ENCODE measurements at regions not wholly inside any gene's neighbourhood (a gene's known extent, or its start where the extent isn't known, plus 50 kb on each side); places are given as distances from the start of the nearest gene placed in this dataset.

GRCh38 chr10:33937036-33937730 is 602.7 kb upstream of the NRP1 start:
- ChIA-PET CTCF (no interaction called here), POLR2A (no interaction called here)
- Mint-ChIP-seq H3K27ac (ENCODE audit: unreplicated experiment) (no peak overlapping the region), H3K4me3 (ENCODE audit: unreplicated experiment) (no peak overlapping the region), H3K9me3 (ENCODE audit: unreplicated experiment) (no peaks in the 10 kb centered on the region), H3K27me3 (ENCODE audit: insufficient read depth, unreplicated experiment) (no peaks in the 10 kb centered on the region), H3K36me3 (ENCODE audit: insufficient read depth, unreplicated experiment) (no peaks in the 10 kb centered on the region), H3K4me1 (ENCODE audit: low read depth, unreplicated experiment) (peaks cover 8% of the 10 kb centered on the region)
- peak; percentile 25 to 65 for DNase-seq
- Histone ChIP-seq H3K4me1 (0 out of 2 replicates have a peak, but pooled peaks cover 4% of the 10 kb centered on the region), H3K9me3 (no peaks in the 10 kb centered on the region), H3K4me3 (ENCODE audit: low read depth, low read length) (no peak overlapping the region), H3K27me3 (replicated peaks; ENCODE audit: control insufficient read depth, insufficient read depth, low read length) (no peaks in the 10 kb centered on the region), H3K36me3 (ENCODE audit: control insufficient read depth, insufficient read depth, low read length) (no peaks in the 10 kb centered on the region)
- intact Hi-C loops (cut with micrococcal nuclease; ENCODE audit: unreplicated experiment), result no loop called here
- BruUV-seq (replicated peaks), result no TSS peak
- TF ChIP-seq CTCF (IDR thresholded peaks at IDR 0.05; ENCODE audit: insufficient read depth in 1 of 2, low read depth in 1 of 2, low read length in 1 of 2, severe bottlenecking in 1 of 2, unreplicated experiment in 1 of 2), result no peak

- no peaks in the 10 kb centered on the region for H3K9me3 Mint-ChIP-seq (ENCODE audit: unreplicated experiment)
- H3K36me3 Mint-ChIP-seq (ENCODE audit: insufficient read depth, unreplicated experiment), result no peaks in the 10 kb centered on the region
- ChIA-PET CTCF (no interaction called here), POLR2A (no interaction called here)
- intact Hi-C loops (cut with micrococcal nuclease; ENCODE audit: unreplicated experiment), result no loop called here
- Histone ChIP-seq H3K36me3 (ENCODE audit: control insufficient read depth, insufficient read depth, low read length) (no peaks in the 10 kb centered on the region), H3K4me3 (ENCODE audit: low read depth, low read length) (no peak overlapping the region), H3K4me1 (0 out of 2 replicates have a peak, but pooled peaks cover 4% of the 10 kb centered on the region), H3K27me3 (replicated peaks; ENCODE audit: control insufficient read depth, insufficient read depth, low read length) (no peaks in the 10 kb centered on the region), H3K9me3 (no peaks in the 10 kb centered on the region)
- no peak for TF ChIP-seq CTCF (IDR thresholded peaks at IDR 0.05; ENCODE audit: insufficient read depth in 1 of 2, low read depth in 1 of 2, low read length in 1 of 2, severe bottlenecking in 1 of 2, unreplicated experiment in 1 of 2)
- no TSS peak for BruUV-seq (replicated peaks)
- DNase-seq, result no peak
- H3K4me3 Mint-ChIP-seq (ENCODE audit: unreplicated experiment), result no peak overlapping the region
- no peak overlapping the region for H3K27ac Mint-ChIP-seq (ENCODE audit: unreplicated experiment)
- H3K27me3 Mint-ChIP-seq (ENCODE audit: insufficient read depth, unreplicated experiment), result no peaks in the 10 kb centered on the region
- H3K4me1 Mint-ChIP-seq (ENCODE audit: low read depth, unreplicated experiment), result peaks cover 8% of the 10 kb centered on the region
Measured at GRCh38 chr10:33935350-33935749, 600.9 kb upstream of the NRP1 start.

GRCh38 chr10:33930079-33930478 is 595.6 kb upstream of the NRP1 start:
- no peaks in the 10 kb centered on the region for H3K4me1 Mint-ChIP-seq (ENCODE audit: low read depth, unreplicated experiment)
- no TSS peak for BruUV-seq (replicated peaks)
- DNase-seq, result no peak
- H3K4me3 ChIP-seq (ENCODE audit: low read depth, low read length), result no peak overlapping the region
- POLR2A ChIA-PET, result no interaction called here
- no peaks in the 10 kb centered on the region for H3K36me3 ChIP-seq (ENCODE audit: control insufficient read depth, insufficient read depth, low read length)
- no peak overlapping the region for H3K27ac Mint-ChIP-seq (ENCODE audit: unreplicated experiment)
- H3K27me3 ChIP-seq (replicated peaks; ENCODE audit: control insufficient read depth, insufficient read depth, low read length), result no peaks in the 10 kb centered on the region
- H3K4me3 Mint-ChIP-seq (ENCODE audit: unreplicated experiment), result no peak overlapping the region
- H3K27me3 Mint-ChIP-seq (ENCODE audit: insufficient read depth, unreplicated experiment), result no peaks in the 10 kb centered on the region
- H3K9me3 Mint-ChIP-seq (ENCODE audit: unreplicated experiment), result no peaks in the 10 kb centered on the region
- no peaks in the 10 kb centered on the region for H3K9me3 ChIP-seq
- no peak for TF ChIP-seq CTCF (IDR thresholded peaks at IDR 0.05; ENCODE audit: insufficient read depth in 1 of 2, low read depth in 1 of 2, low read length in 1 of 2, severe bottlenecking in 1 of 2, unreplicated experiment in 1 of 2)
- CTCF ChIA-PET, result no interaction called here
- H3K4me1 ChIP-seq, result 0 out of 2 replicates have a peak, but pooled peaks cover 3% of the 10 kb centered on the region
- H3K36me3 Mint-ChIP-seq (ENCODE audit: insufficient read depth, unreplicated experiment), result no peaks in the 10 kb centered on the region
- intact Hi-C loops (cut with micrococcal nuclease; ENCODE audit: unreplicated experiment), result no loop called here

All from Caco-2 (cell line).